ENCODE measurements at regions not wholly inside any gene's neighbourhood (a gene's known extent, or its start where the extent isn't known, plus 50 kb on each side); places are given as distances from the start of the nearest gene placed in this dataset.

- TF ChIP-seq CTCF (conservative IDR thresholded peaks at IDR 0.05; ENCODE audit: low read length): no peak
- no peak for TF ChIP-seq EZH2phosphoT487 (IDR thresholded peaks at IDR 0.05; ENCODE audit: borderline replicate concordance)
These were observed 97.3 kb downstream of the CD8B2 start for GRCh38 chr2:106584304-106584954.

Data from Loucy (cell line).